ENCODE measurements at regions not wholly inside any gene's neighbourhood (a gene's known extent, or its start where the extent isn't known, plus 50 kb on each side); places are given as distances from the start of the nearest gene placed in this dataset.
"Not testable (repeated sequence)": the region's sequence is repeated elsewhere in the genome, so short reads cannot be mapped to it uniquely, and the experiment has no call there.

DNA sequence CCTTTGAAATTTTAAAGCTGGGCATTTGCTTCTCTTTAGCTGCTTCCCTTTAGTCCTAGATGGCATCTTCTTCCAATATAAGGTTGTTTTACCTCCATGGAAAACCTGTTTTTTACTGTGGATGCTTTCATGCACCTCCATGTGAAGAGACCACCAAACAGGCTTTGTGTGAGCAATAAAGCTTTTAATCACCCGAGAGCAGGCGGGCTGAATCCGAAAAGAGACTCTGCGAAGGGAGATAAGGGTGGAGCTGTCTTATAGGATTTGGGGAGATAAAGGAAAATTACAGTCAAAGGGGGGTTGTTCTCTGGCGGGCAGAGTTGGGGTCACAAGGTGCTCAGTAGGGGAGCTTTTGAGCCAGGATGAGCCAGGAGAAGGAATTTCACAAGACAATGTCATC is 1049.8 kb downstream of the PLOD2 start:
- not testable (repeated sequence) for TF ChIP-seq POLR2A (IDR thresholded peaks at IDR 0.05)
- TF ChIP-seq, protein P1, sequence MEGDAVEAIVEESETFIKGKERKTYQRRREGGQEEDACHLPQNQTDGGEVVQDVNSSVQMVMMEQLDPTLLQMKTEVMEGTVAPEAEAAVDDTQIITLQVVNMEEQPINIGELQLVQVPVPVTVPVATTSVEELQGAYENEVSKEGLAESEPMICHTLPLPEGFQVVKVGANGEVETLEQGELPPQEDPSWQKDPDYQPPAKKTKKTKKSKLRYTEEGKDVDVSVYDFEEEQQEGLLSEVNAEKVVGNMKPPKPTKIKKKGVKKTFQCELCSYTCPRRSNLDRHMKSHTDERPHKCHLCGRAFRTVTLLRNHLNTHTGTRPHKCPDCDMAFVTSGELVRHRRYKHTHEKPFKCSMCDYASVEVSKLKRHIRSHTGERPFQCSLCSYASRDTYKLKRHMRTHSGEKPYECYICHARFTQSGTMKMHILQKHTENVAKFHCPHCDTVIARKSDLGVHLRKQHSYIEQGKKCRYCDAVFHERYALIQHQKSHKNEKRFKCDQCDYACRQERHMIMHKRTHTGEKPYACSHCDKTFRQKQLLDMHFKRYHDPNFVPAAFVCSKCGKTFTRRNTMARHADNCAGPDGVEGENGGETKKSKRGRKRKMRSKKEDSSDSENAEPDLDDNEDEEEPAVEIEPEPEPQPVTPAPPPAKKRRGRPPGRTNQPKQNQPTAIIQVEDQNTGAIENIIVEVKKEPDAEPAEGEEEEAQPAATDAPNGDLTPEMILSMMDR (IDR thresholded peaks at IDR 0.05) = not testable (repeated sequence)

Data from lower leg skin (tissue), 3 donors.